HG02840 (cell line): ENCODE measurements at regions not wholly inside any gene's neighbourhood (a gene's known extent, or its start where the extent isn't known, plus 50 kb on each side); places are given as distances from the start of the nearest gene placed in this dataset.
"Not testable (repeated sequence)": the region's sequence is repeated elsewhere in the genome, so short reads cannot be mapped to it uniquely, and the experiment has no call there.

Experiments
- ATAC-seq: cut with Tn5 transposase; IDR thresholded peaks from one replicate; pipeline ENCODE4 v1.9.1; 2021; ENCODE audit warnings: mild to moderate bottlenecking, moderate library complexity, moderate number of reproducible peaks; ENCODE audit not compliant: unreplicated experiment, low FRiP score

DNA sequence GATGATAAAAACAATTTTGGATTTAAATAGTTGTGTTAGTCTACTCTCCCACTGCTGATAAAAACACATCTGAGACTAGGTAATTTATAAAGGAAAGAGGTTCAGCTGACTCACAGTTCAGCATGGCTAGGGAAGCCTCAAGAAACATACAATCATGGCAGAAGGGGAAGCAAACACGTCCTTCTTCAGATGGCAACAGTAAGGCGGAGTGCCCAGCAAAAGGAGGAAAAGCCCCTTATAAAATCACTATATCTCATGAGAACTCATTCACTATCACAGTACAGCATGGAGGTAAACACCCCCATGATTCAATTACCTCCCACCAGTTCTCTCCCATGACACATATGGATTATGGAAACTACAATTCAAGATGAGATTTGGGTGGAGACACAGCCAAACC lies 632.1 kb downstream of the SLC16A7 start:
- no peak for ATAC-seq

DNA sequence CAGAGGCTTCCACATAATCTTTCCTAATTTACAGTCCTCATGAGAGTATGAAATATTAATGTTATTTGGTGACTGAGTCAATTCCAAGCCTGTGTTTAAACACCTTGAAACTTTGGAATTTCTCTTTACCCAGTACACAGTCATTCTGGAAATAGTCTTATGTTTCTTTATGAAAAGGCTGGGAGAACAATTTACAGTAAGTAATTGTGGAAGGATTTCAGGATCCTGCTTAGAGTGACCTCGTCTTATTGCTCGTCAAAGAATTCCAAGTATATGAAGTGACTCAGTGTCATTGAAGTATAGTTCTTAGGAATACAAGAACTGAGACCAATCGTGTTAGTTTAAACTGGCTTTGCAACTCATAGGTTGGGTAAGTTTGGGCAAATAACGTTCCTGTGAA lies 634.2 kb downstream of the SLC16A7 start:
- ATAC-seq = no peak

DNA sequence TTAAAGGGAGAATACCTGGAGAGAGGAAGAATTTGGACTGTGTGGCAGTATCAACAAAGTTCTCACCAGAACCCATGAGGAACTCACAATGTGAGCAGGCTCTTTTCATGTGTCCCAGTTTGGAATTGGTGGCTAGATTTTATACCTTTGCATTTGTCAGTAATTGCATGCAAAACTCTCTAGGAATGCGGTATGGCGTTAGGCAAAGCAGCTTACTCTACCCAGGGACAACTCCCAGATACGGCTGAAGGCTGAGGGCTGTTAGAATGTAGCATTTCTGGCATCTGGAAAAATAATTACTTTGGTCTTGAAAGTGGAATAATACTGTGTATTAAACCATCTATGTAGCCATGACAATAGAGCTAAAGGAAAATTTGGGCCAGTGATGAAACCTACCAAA lies 635.5 kb downstream of the SLC16A7 start:
- ATAC-seq = no peak

DNA sequence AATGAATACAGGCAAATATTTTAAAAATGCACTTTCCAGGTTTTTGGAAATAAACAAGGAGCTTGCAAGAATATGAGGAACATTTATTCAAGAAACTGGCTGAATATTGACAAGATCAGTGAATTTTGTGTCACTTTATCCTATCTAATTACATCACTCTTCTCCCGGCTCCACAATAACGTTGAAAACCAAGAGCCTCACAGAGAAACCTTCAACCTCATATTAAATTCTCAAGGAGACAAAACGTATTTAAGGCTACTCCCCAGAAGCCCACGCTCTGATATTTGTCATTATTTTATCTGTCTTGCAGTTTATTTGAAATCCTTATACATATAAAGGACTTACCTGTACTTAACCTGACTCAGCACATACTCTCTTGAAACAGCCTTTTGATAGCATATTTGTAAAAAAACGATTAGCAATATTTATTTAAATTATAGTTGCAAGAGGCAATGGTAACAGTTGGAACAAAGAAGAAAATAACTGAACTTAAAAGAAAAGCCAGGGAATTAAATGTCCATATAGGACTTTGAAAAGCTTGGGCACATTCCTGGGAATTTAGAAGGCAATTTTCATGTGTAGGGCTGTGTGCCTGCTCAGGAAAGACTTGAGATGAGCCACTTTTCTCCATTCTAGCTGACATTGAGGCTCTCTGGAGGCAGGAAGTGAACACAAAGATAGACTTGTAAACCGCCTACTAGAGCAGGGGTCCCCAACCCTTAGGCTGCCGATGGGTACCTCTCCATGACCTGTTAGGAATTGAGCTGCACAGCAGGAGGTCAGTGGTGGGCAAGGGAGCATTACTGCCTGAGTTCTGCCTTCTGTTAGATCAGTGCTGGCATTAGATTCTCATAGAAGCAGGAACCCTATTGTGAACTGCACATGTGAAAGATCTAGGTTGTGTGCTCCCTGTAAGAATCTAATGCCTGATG lies 636.4 kb downstream of the SLC16A7 start:
- no peak for ATAC-seq

DNA sequence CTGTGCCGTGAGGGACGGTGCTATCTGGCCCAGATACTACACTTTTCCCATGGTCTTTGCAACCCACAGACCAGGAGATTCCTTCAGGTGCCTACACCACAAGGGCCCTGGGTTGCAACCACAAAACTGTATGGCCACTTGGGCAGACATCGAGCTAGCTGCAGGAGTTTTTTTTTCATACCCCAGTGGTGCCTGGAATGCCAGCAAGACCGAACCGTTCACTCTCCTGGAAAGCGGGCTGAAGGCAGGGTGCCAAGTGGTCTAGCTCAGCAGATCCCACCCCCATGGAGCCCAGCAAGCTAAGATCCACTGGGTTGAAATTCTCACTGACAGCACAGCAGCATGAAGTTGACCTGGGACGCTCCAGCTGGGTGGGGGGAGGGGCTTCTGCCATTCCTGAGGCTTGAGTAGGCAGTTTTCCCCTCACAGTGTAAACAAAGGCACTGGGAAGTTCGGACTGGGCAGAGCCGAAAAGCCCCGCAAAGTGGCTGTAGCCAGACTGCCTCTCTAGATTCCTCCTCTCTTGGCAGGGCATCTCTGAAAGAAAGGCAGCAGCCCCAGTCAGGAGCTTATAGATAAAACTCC lies 638.9 kb downstream of the SLC16A7 start:
- not testable (repeated sequence) for ATAC-seq

DNA sequence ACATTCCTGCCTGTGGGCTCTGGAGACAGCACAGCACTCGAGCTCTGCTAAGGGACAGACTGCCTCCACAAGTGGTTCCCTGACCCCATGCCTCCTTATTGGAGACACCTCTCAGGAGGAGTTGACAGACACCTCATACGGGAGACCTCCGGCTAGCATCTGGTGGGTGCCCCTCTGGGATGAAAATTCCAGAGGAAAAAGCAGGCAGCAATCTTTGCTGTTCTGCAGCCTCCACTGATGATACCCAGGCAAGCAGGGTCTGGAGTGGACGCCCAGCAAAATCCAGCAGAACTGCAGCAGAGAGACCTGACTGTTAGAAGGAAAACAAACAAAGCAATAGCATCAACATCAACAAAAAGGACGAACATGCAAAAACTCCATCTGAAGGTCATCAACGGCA lies 639.4 kb downstream of the SLC16A7 start:
- no peak for ATAC-seq

DNA sequence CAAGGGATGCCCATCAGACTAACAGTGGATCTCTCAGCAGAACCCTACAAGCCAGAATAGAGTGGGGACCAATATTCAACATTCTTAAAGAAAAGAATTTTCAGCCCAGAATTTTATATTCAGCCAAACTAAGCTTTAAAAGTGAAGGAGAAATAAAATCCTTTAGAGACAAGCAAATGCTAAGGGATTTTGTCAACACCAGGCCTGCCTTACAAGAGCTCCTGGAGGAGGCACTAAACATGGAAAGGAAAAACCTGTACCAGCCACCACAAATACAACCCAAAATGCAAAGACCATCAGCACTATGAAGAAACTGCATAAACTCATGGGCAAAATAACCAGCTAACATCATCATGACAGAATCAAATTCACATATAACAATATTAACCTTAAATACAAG lies 640.6 kb downstream of the SLC16A7 start:
- not testable (repeated sequence) for ATAC-seq

DNA sequence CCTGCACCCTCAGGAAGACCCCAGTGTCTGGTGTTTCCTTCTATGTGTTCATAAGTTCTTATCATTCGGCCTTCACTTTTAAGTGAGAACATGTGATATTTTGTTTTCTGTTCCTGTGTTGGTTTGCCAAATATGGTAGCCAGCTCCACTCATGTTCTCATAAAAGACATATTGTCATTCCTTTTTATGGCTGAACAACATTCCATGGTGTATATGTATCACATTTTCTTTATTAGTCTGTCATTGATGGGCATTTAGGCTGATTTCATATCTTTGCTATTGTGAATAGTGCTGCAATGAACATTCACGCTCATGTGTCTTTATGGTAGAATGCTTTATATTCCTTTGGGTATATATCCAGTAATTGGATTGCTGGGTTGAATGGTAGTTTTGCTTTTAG lies 645.1 kb downstream of the SLC16A7 start:
- ATAC-seq = no peak

DNA sequence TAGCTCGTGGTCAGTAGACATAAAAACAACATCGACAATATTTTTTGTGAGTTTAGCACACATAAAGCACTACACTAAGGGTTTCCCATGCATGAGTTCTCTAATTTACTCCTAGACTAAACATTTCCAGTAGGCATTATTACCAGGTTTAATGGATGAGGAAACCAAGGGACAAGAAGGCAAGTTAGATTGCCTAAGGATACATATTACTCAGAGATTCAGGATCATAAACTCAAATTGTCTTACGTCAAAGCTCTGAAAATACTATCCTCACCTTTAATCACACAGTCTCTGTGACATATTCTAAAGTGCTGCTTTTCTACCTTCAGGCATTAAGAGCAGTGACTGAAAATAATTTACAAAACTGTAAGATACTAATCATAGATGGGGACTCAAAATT lies 655.3 kb downstream of the SLC16A7 start:
- no peak for ATAC-seq

DNA sequence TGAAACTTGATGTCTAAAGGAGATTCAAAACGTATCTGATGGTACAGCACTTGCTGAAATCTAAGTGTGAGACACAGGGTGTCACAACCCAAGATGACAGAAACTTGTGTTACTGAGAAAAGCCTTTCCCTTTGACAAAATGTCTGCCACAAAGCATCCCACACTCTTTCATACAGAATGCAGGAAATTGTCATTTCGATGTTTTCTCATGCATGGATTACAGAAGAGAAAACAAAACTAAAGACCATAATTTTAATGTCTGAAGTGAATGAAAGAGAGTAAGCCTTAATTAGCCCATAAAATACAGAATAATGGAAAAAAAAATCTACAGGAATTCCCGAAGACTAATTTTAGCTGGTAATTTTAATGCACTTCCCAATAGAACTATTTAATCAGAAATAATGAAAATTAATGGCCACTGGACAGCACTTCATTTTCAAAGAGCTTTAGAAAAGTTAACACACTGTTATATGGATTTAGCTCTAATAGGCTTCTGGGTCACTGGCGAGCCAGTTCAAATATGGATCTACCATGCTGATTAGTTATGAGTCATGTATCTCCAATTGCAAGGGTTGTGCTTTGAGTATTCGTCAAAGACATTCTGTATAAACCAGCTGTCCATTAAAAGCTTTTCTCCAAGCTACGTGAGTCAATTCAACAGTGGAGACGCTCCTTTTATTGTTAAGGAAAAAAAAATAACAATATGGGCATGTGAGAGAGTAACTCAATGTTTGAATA lies 656.7 kb downstream of the SLC16A7 start:
- ATAC-seq = no peak

DNA sequence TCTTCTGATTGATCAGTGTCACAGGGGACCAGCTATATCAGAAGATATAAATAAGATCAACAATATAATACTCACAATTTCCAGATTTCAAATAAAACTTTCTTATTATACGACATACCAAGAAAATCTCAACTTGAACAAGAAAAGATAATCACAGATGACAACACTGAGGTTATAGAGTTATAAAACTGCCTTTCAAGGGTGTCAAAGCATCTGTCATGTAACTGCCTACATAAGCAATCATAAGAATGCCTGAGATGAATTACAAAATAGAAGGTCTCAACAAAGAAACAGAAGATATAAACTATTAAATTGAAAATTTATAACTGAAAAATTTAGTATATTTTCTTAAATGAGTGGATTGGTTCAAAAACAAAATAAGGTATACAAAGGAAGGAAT lies 659.2 kb downstream of the SLC16A7 start:
- no peak for ATAC-seq

DNA sequence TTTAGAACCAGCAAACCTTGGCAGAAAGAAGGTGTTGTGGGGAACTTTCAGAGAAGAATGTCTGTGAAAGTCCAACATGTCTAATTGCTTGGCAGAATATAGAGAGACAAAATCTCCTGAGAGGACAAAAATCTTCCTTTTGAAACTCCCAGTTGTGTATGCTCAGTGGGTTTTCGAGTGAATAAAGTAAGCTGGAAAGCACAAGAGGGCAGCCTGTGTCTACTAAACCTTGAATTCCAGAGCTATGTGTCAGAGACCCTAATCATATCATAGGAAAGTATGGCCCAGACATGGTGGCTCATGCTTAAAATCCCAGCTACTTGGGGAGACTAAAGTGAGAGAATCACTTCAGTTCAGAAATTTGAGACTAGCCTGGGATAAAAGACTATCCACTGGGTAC lies 661.2 kb downstream of the SLC16A7 start:
- ATAC-seq = no peak

DNA sequence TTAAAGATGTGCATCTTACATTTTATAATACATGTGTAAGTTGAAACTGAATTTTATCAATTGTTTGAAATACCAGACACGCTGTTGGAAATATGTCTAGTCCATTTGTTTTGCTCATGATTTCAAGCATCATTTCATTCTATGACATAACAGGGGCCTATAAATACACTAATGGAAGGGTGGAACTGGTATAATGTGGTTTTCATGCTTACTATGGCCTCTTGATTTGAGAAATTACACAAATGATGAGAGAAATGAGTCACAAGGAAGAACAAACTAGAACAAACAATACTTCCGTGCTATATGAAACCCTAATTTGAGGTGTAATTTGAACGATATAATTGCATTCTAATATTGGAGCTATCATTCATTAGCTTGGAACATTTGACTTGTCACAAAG lies 663.4 kb downstream of the SLC16A7 start:
- no peak for ATAC-seq

DNA sequence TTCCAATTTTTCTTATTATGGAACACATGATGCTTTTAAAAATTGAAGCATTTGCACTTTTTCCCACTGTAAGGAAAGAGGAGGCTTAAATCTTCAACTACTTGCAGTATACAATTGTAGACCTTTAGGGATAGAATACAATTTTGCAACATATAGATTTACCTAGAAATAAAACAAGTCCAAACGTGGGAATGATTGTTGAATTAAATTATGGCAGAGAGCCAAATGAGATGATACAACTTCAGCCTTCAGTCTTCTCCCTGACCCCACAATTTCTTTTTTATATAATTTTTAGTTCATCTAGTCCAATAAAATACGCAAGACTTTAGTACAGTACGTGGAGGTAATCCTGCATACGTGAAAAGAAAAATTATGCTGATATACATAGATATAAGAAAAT lies 666.5 kb downstream of the SLC16A7 start:
- no peak for ATAC-seq

DNA sequence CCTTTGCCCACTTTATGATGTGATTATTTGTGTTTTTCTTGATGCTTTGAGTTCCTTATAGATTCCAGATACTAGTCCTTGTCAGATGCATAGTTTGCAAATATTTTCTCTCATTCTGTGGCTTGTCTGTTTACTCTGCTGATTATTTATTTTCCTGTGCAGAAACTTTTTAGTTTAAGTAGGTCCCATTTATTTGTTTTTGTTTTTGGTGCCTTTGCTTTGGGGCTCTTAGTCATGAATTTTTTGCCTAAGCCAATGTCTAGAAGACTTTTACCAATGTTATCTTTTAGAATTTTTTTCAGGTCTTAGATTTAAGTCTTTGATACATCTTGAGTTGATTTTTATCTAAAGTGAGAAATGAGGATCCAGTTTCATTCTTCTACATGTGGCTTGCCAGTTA lies 667.3 kb downstream of the SLC16A7 start:
- ATAC-seq = no peak

DNA sequence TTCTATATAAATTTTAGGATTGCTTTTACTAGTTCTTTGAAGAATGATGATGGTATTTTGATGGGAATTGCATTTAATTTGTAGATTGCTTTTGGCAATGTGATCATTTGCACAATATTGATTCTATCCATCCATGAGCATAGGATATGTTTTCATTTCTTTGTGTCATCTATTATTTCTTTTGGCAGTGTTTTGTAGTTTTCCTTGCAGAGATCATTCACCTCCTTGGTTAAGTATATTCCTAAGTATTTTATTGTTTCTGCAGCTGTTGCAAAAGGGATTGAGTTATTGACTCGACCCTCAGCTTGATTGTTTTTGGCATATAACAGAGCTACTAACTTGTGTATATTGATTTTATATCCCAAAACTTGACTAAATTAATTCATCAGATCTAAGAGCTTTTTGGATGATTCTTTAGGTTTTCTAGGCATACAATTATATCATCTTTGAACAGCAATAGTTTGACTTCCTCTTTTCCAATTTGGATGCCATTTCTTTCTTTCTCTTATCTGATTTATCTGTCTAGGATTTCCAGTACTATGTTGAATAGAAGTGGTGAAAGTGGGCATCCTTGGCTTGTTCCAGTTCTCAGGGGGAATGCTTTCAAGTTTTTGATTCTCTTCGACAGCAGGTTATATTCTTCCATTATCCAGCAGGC lies 668.1 kb downstream of the SLC16A7 start:
- no peak for ATAC-seq

DNA sequence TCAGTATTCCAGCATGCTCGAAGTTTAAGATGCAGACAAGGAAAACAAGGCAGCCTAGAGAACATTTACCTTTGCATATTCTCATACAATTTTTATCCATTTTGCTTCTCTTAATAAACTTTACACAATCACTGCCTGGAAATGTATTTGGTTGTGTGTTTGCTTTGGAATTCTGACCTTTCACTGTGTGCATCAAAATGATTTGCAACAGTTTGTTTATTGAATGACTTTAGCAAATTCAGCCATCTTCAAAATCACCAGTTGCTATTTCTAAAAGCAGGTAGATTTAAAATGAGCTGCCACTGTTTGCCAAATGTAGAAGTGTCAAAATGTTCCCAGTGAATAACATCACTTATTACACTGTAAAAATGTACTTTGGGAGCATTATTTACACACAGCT lies 669.9 kb downstream of the SLC16A7 start:
- ATAC-seq = no peak

DNA sequence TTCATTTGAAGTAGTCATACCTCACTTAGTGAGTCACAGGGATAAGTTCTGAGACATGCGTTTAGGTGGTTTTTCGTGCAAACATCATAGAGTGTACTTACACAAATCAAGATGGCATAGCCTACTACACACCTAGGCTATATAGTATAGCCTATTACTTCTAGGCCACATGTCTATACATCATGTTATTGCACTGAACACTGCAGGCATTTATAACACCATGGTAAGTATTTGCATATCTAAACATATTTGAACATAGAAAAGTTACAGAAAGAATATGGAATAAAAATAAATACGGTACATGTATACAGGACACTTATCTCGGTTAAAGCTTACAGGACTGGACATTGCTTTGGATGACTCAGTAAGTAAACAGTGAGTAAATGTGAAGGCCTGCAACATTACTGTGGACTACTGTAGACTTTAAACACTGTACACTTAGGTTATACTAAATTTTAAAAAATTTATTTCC lies 670.6 kb downstream of the SLC16A7 start:
- no peak for ATAC-seq

DNA sequence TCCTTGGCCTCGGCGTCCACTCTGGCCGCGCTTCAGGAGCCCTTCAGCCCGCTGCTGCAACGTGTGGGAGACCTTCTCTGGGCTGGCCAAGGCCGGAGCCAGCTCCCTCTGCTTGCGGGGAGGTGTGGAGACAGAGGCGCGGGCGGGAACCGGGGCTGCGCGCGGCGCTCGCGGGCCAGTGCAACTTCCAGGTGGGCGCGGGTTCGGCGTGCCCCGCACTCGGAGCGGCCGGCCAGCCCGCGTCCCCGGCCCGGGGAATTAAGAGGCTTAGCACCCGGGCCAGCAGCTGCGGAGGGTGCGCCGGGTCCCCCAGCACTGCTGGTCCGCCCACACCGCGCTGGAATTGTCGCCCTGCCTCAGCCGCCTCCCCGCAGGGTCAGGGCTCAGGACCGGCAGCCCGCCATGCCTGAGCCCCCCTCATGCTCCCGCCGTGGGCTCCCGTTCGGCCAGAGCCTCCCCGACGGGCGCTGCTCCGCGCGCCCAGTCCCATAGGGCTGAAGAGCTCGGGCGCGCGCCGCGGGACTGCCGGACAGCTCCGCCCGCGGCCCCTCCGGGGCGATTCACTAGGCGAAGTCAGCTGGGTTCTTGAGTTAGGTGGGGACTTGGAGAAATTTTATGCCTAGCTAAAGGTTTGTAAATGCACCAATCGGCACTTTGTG lies 673.9 kb downstream of the SLC16A7 start:
- no peak for ATAC-seq

DNA sequence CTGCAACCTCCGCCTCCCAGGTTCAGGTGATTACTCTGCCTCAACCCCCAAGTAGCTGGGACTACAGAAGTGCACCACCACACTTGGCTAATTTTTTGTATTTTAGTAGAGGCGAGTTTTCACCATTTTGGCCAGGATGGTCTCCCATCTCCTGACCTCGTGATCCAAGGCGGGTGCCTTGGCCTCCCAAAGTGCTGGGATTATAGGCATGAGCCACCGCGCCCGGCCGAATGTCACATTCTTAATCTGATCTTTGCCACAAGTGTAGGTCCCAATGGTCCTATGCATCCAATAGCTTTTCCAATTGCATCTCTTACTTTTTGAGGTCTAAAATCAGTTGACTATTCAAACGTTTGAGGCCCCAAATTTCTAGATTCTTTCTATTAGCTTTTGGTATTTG lies 676.0 kb downstream of the SLC16A7 start:
- no peak for ATAC-seq
